IMR-90 (cell line): ENCODE measurements at regions not wholly inside any gene's neighbourhood (a gene's known extent, or its start where the extent isn't known, plus 50 kb on each side); places are given as distances from the start of the nearest gene placed in this dataset.

Source experiments
- ATAC-seq: fragments of 200-7000 bp; cut with Tn5 transposase; 2 replicates; pipeline ENCODE4 v1.9.1; 2020; ENCODE audit warnings: low read depth, mild to moderate bottlenecking, moderate library complexity
- BruUV-seq: library from RNA; stranded (reverse); fragments of 400-500 nt; replicated peaks from 2 replicates; lab custom pipeline; 2021; lab: Mats Ljungman, UMichigan
- CTCF ChIA-PET: fragments of 300-600 bp; formaldehyde crosslinking; extraction: SDS; loops from one replicate; lab custom pipeline; 2021; ENCODE audit warnings: antibody characterized with exemption; lab: Yijun Ruan, JAX
- POLR2A ChIA-PET: fragments of 300-600 bp; sonication (Branson Sonifier 250); formaldehyde crosslinking; loops from one replicate; lab custom pipeline; 2022; ENCODE audit warnings: antibody characterized with exemption; ENCODE audit not compliant: unreplicated experiment; lab: Charles Lee
- DNase-seq: peaks from one replicate; pipeline ENCODE4 v3.0.0; 2013
- H2AFZ ChIP-seq: replicated peaks from 2 replicates; pipeline ENCODE3; 2013; ENCODE audit warnings: low read length, mild to moderate bottlenecking; ENCODE audit not compliant: poor library complexity
- H2AK5ac ChIP-seq: 2 replicates; pipeline ENCODE4 v1.6.1; 2013; ENCODE audit warnings: low read depth, low read length, inconsistent platforms
- H2AK9ac ChIP-seq: replicated peaks from 2 replicates; pipeline ENCODE3; 2013; ENCODE audit warnings: mild to moderate bottlenecking, low read depth, low read length, moderate library complexity; ENCODE audit not compliant: poor library complexity
- H2BK120ac ChIP-seq: 2 replicates; pipeline ENCODE4 v1.6.1; 2013; ENCODE audit warnings: low read depth, low read length, inconsistent platforms
- H2BK15ac ChIP-seq: 3 replicates; pipeline ENCODE4 v1.6.1; 2013; ENCODE audit warnings: low read depth, low read length, inconsistent platforms
- H2BK20ac ChIP-seq: 2 replicates; pipeline ENCODE4 v1.6.1; 2013; ENCODE audit warnings: low read depth, mild to moderate bottlenecking, inconsistent platforms, low read length, moderate library complexity
- H2BK5ac ChIP-seq: 2 replicates; pipeline ENCODE4 v1.6.1; 2013; ENCODE audit warnings: mild to moderate bottlenecking, low read depth, low read length, inconsistent platforms; ENCODE audit not compliant: poor library complexity, severe bottlenecking
- H3K14ac ChIP-seq: replicated peaks from 2 replicates; pipeline ENCODE4 v1.6.1; 2013; ENCODE audit warnings: low read depth, low read length, inconsistent platforms
- H3K18ac ChIP-seq: 2 replicates; pipeline ENCODE4 v1.6.1; 2013; ENCODE audit warnings: low read depth, low read length, control low read depth
- H3K23ac ChIP-seq: 2 replicates; pipeline ENCODE4 v1.6.1; 2013; ENCODE audit warnings: low read depth, low read length, inconsistent platforms
- H3K27ac ChIP-seq: 2 replicates; pipeline ENCODE4 v1.5.1; 2013; ENCODE audit warnings: mild to moderate bottlenecking, control low read depth, low read length; ENCODE audit not compliant: insufficient read depth
- H3K27me3 ChIP-seq: 2 replicates; pipeline ENCODE4 v1.6.1; 2013; ENCODE audit warnings: low read length; ENCODE audit not compliant: control insufficient read depth, insufficient read depth
- H3K36me3 ChIP-seq: 2 replicates; pipeline ENCODE4 v1.6.1; 2013; ENCODE audit warnings: low read length, mixed read lengths; ENCODE audit not compliant: control insufficient read depth, insufficient read depth
- H3K4ac ChIP-seq: 2 replicates; pipeline ENCODE4 v1.6.1; 2013; ENCODE audit warnings: low read depth, low read length, inconsistent platforms
- H3K4me1 ChIP-seq: 2 replicates; pipeline ENCODE4 v1.6.1; 2013; ENCODE audit warnings: low read length, mixed read lengths; ENCODE audit not compliant: control insufficient read depth, insufficient read depth
- H3K4me2 ChIP-seq: 2 replicates; pipeline ENCODE4 v1.6.1; 2013; ENCODE audit warnings: low read depth, mild to moderate bottlenecking, control low read depth, low read length, moderate library complexity
- H3K4me3 ChIP-seq: 2 replicates; pipeline ENCODE4 v1.5.1; 2013; ENCODE audit warnings: low read depth, mild to moderate bottlenecking, control low read depth, low read length, moderate library complexity; ENCODE audit not compliant: insufficient read depth
- H3K56ac ChIP-seq: 2 replicates; pipeline ENCODE4 v1.6.1; 2013; ENCODE audit warnings: low read length, inconsistent platforms; ENCODE audit not compliant: insufficient read depth; ENCODE audit errors: extremely low read depth
- H3K79me1 ChIP-seq, 2 experiments: 2 replicates each; pipeline ENCODE4 v1.6.1; 2013; ENCODE audit warnings: low read length in 2 of 2, inconsistent platforms in 1 of 2, low read depth in 1 of 2
- H3K9ac ChIP-seq: 2 replicates; pipeline ENCODE4 v1.6.1; 2013; ENCODE audit warnings: low read depth, low read length, control low read depth
- H3K9me1 ChIP-seq: 2 replicates; pipeline ENCODE4 v1.6.1; 2013; ENCODE audit warnings: low read length, inconsistent platforms; ENCODE audit not compliant: insufficient read depth
- H3K9me3 ChIP-seq: 2 replicates; pipeline ENCODE4 v1.6.1; 2013; ENCODE audit warnings: low read length; ENCODE audit not compliant: control insufficient read depth, insufficient read depth
- H4K20me1 ChIP-seq: 2 replicates; pipeline ENCODE4 v1.6.1; 2013; ENCODE audit warnings: low read length, inconsistent platforms; ENCODE audit not compliant: insufficient read depth
- H4K5ac ChIP-seq: 2 replicates; pipeline ENCODE4 v1.6.1; 2013; ENCODE audit warnings: mild to moderate bottlenecking, low read depth, low read length, control low read depth
- H4K8ac ChIP-seq, 2 experiments: 2 replicates each; pipeline ENCODE4 v1.6.1; 2013; ENCODE audit warnings: low read depth in 2 of 2, low read length in 2 of 2, control low read depth in 1 of 2, inconsistent platforms in 1 of 2
- H4K91ac ChIP-seq: 2 replicates; pipeline ENCODE4 v1.6.1; 2013; ENCODE audit warnings: low read depth, low read length, inconsistent platforms; ENCODE audit not compliant: insufficient read depth
- BHLHE40 ChIP-seq: fragments of 150-350 bp; IDR thresholded peaks from 2 replicates; pipeline ENCODE4 v1.6.1; 2016; ENCODE audit warnings: mild to moderate bottlenecking, low read depth, low read length
- CEBPB ChIP-seq: IDR thresholded peaks from 2 replicates; pipeline ENCODE4 v1.6.1; 2012; ENCODE audit warnings: low read depth, low read length, improper control_type of control experiment
- CHD1 ChIP-seq: IDR thresholded peaks from 2 replicates; pipeline ENCODE4 v1.6.1; 2012; ENCODE audit warnings: low read depth, low read length, improper control_type of control experiment
- CTCF ChIP-seq: conservative IDR thresholded peaks from 2 replicates; pipeline ENCODE4 v1.5.1; 2012; ENCODE audit warnings: mild to moderate bottlenecking, low read depth, low read length, improper control_type of control experiment
- ELK1 ChIP-seq: fragments of 150-350 bp; IDR thresholded peaks from 2 replicates; pipeline ENCODE4 v1.6.1; 2016; ENCODE audit warnings: low read depth, mild to moderate bottlenecking, low read length, moderate library complexity, borderline replicate concordance
- FOS ChIP-seq: fragments of 150-350 bp; IDR thresholded peaks from 2 replicates; pipeline ENCODE4 v1.6.1; 2016; ENCODE audit warnings: low read depth, low read length
- MAFK ChIP-seq: IDR thresholded peaks from 2 replicates; pipeline ENCODE4 v1.6.1; 2012; ENCODE audit warnings: low read depth, low read length, improper control_type of control experiment
- MAZ ChIP-seq: IDR thresholded peaks from 2 replicates; pipeline ENCODE4 v1.6.1; 2012; ENCODE audit warnings: low read depth, mild to moderate bottlenecking, low read length, improper control_type of control experiment, moderate library complexity, borderline replicate concordance
- MXI1 ChIP-seq: IDR thresholded peaks from 2 replicates; pipeline ENCODE4 v1.6.1; 2012; ENCODE audit warnings: low read depth, mild to moderate bottlenecking, low read length, moderate library complexity, borderline replicate concordance
- NFE2L2 ChIP-seq: fragments of 150-350 bp; IDR thresholded peaks from 2 replicates; pipeline ENCODE4 v1.6.1; 2016; ENCODE audit warnings: low read depth, mild to moderate bottlenecking, low read length
- POLR2A ChIP-seq: IDR thresholded peaks from 2 replicates; pipeline ENCODE4 v1.6.1; 2012; ENCODE audit warnings: mild to moderate bottlenecking, low read depth, low read length
- RAD21 ChIP-seq: IDR thresholded peaks from 2 replicates; pipeline ENCODE4 v1.6.1; 2012; ENCODE audit warnings: low read length, improper control_type of control experiment
- RCOR1 ChIP-seq: IDR thresholded peaks from 2 replicates; pipeline ENCODE4 v1.6.1; 2012; ENCODE audit warnings: mild to moderate bottlenecking, low read length, improper control_type of control experiment; ENCODE audit not compliant: insufficient replicate concordance
- RFX5 ChIP-seq: IDR thresholded peaks from 2 replicates; pipeline ENCODE4 v1.8.0; 2012; ENCODE audit warnings: low read depth, mild to moderate bottlenecking, low read length, moderate library complexity
- SMC3 ChIP-seq: fragments of 150-350 bp; IDR thresholded peaks from 2 replicates; pipeline ENCODE4 v1.6.1; 2016; ENCODE audit warnings: low read depth, mild to moderate bottlenecking, antibody characterized with exemption, low read length, moderate library complexity
- USF2 ChIP-seq: fragments of 150-350 bp; IDR thresholded peaks from 2 replicates; pipeline ENCODE4 v1.6.1; 2017; ENCODE audit warnings: mild to moderate bottlenecking, antibody characterized with exemption, low read length, low read depth
- WGBS, 2 experiments: methylation state at CpG; one replicate each; pipeline versions ENCODE4 v1.1.5 to v1.1.7; 2013; ENCODE audit warnings: missing lambda C conversion rate in 2 of 2; ENCODE audit not compliant: insufficient read length in 1 of 2; ENCODE audit errors: extremely low coverage in 2 of 2; 5-methylcytosine and 5-hydroxymethylcytosine counted together
- dilution Hi-C: fragments of 300-500 bp; cut with HindIII; formaldehyde crosslinking; loops from one replicate; pipeline ENCODE4 v1.14.3; 2018; ENCODE audit warnings: low sequenced_read_pairs; ENCODE audit not compliant: unreplicated experiment
- in situ Hi-C: fragments of 300-500 bp; cut with MboI; formaldehyde crosslinking; loops from 3 replicates; pipeline ENCODE4 v1.14.3; 2019; ENCODE audit warnings: low sequenced_read_pairs, inconsistent platforms, mixed read lengths
- intact Hi-C: fragments of 100-400 bp; cut with micrococcal nuclease; formaldehyde crosslinking; loops from 2 replicates; pipeline ENCODE4 v1.10.0; 2022

GRCh38 chr10:4532976-4533375 lies 293.0 kb upstream of the AKR1E2 start:
- Histone ChIP-seq H3K18ac (peak overlapping the region; percentile 84; the same call in 1 of the 2 replicates), H2BK120ac (no peak overlapping the region), H3K9me3 (peaks cover 2% of the 10 kb centered on the region; the same call in 1 of the 2 replicates), H3K4me2 (no peak overlapping the region), H3K23ac (no peak overlapping the region), H3K4me1 (peaks cover 2% of the 10 kb centered on the region; the same call in 1 of the 2 replicates), H4K20me1 (no peaks in the 10 kb centered on the region), H2BK5ac (peak overlapping the region; percentile 29), H3K27ac (no peak overlapping the region), H4K8ac (no peak overlapping the region; a peak in 1 of 4 replicates), H3K4me3 (no peak overlapping the region), H4K91ac (no peak overlapping the region), H4K5ac (no peak overlapping the region), H3K56ac (no peak overlapping the region), H3K9ac (no peak overlapping the region), H2AFZ (no peak overlapping the region), H2AK9ac (no peak overlapping the region), H2AK5ac (no peak overlapping the region), H3K36me3 (no peaks in the 10 kb centered on the region), H3K27me3 (no peaks in the 10 kb centered on the region), H2BK15ac (no peak overlapping the region), H2BK20ac (no peak overlapping the region), H3K79me1 (no peaks in the 10 kb centered on the region), H3K9me1 (no peaks in the 10 kb centered on the region), H3K14ac (no peak overlapping the region), H3K4ac (no peak overlapping the region)
- dilution Hi-C loops (no loop called here), in situ Hi-C loops (no loop called here), intact Hi-C loops (no loop called here)
- ChIA-PET POLR2A (no interaction called here), CTCF (no interaction called here)
- DNase-seq: no peak
- no CpG with 5 or more reads among the region's 1 CpG for WGBS, 2 experiments
- no peak for ATAC-seq
- no TSS peak for BruUV-seq
- TF ChIP-seq CHD1 (no peak), NFE2L2 (no peak), CEBPB (no peak), ELK1 (no peak), POLR2A (no peak), RFX5 (no peak), FOS (no peak), RAD21 (no peak), CTCF (no peak), MAFK (no peak), MXI1 (no peak), BHLHE40 (no peak), RCOR1 (no peak), USF2 (no peak), MAZ (no peak), SMC3 (no peak)
